ENCODE measurements at regions not wholly inside any gene's neighbourhood (a gene's known extent, or its start where the extent isn't known, plus 50 kb on each side); places are given as distances from the start of the nearest gene placed in this dataset.

- TF ChIP-seq POLR2AphosphoS5 (IDR thresholded peaks at IDR 0.05; ENCODE audit: borderline replicate concordance, low read depth, low read length) = no peak
- TF ChIP-seq EZH2 (IDR thresholded peaks at IDR 0.05) = no peak
- no peak for TF ChIP-seq FOXP2 (optimal IDR thresholded peaks at IDR 0.05; ENCODE audit: control extremely low read depth, extremely low read length, insufficient read depth)
These were observed 83.2 kb upstream of the ATL2 start for GRCh38 chr2:38460313-38460712.
